Progenitor cell of endocrine pancreas (in vitro differentiated cells): ENCODE measurements at regions not wholly inside any gene's neighbourhood (a gene's known extent, or its start where the extent isn't known, plus 50 kb on each side); places are given as distances from the start of the nearest gene placed in this dataset.

ENCODE experiments used
- DNase-seq: peaks from one replicate; pipeline ENCODE4 v3.0.0; 2021; ENCODE audit warnings: low spot score; ENCODE audit not compliant: unreplicated experiment
- H3K27ac Mint-ChIP-seq: 2 replicates; pipeline ENCODE4 v1.8.0; 2021; ENCODE audit warnings: mild to moderate bottlenecking, moderate library complexity, mixed read lengths
- H3K27me3 Mint-ChIP-seq: 2 replicates; pipeline ENCODE4 v1.8.0; 2021; ENCODE audit warnings: mixed read lengths
- H3K36me3 Mint-ChIP-seq: 2 replicates; pipeline ENCODE4 v1.8.0; 2022; ENCODE audit warnings: mixed read lengths; ENCODE audit not compliant: insufficient read depth
- H3K4me1 Mint-ChIP-seq: 2 replicates; pipeline ENCODE4 v1.8.0; 2021; ENCODE audit warnings: low read depth, mixed read lengths
- H3K4me3 Mint-ChIP-seq: 2 replicates; pipeline ENCODE4 v1.8.0; 2021; ENCODE audit warnings: low read depth, mild to moderate bottlenecking, moderate library complexity, mixed read lengths
- H3K9me3 Mint-ChIP-seq: 2 replicates; pipeline ENCODE4 v1.8.0; 2021; ENCODE audit warnings: low read depth, mixed read lengths
- TF ChIP-seq, protein P1 (sequence below): fragments of 200-600 bp; sonication (generic); IDR thresholded peaks from one replicate; pipeline ENCODE4 v1.5.0; 2021; ENCODE audit warnings: antibody characterized with exemption, mild to moderate bottlenecking; ENCODE audit not compliant: unreplicated experiment

DNA sequence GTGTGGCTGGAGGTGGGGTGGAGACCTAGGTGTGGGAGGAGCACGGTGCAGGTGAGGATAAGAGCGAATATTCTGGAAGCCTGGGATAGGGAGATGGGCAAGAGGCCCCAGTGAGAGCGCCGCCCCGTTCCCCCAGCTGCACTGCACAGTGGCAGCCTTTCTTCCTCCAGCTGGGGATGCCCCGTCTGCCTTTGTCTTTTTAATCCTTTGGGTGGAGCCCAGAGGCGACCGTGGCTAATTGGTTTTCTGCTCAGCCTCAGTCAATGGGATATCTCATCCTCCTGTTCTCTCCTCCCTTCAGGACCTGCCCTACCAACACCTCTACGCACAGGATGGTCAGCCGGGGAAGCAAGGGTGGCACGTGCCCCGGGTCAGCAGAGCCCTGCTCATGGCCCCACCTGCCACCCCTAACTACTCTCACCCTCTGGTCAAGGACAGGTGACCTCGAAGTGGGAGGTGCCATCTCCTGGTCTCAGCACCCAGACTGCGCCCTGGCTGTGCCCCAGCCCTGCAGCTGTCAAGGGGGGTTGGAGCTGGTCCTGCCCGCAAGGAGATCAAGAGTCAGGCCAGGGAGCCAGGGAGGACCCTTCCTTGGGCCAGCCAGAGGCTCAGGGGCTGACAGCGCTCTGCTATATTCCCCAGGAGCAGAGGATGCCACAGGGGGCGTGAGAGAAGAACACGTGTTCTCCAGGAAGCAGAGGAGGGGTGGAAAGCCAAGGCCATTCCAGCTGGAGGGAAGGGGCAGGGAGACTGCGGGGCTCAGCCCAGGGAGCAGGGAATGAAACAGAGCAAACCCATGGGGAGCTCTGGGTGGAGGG lies 64.0 kb downstream of the ADRA2C start:
- Mint-ChIP-seq H3K27ac (no peak overlapping the region), H3K9me3 (no peaks in the 10 kb centered on the region), H3K4me1 (peaks cover 3% of the 10 kb centered on the region), H3K36me3 (no peaks in the 10 kb centered on the region), H3K27me3 (peaks cover 31% of the 10 kb centered on the region), H3K4me3 (no peak overlapping the region)
- TF ChIP-seq, protein P1, sequence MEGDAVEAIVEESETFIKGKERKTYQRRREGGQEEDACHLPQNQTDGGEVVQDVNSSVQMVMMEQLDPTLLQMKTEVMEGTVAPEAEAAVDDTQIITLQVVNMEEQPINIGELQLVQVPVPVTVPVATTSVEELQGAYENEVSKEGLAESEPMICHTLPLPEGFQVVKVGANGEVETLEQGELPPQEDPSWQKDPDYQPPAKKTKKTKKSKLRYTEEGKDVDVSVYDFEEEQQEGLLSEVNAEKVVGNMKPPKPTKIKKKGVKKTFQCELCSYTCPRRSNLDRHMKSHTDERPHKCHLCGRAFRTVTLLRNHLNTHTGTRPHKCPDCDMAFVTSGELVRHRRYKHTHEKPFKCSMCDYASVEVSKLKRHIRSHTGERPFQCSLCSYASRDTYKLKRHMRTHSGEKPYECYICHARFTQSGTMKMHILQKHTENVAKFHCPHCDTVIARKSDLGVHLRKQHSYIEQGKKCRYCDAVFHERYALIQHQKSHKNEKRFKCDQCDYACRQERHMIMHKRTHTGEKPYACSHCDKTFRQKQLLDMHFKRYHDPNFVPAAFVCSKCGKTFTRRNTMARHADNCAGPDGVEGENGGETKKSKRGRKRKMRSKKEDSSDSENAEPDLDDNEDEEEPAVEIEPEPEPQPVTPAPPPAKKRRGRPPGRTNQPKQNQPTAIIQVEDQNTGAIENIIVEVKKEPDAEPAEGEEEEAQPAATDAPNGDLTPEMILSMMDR = no peak
- no peak for DNase-seq

DNA sequence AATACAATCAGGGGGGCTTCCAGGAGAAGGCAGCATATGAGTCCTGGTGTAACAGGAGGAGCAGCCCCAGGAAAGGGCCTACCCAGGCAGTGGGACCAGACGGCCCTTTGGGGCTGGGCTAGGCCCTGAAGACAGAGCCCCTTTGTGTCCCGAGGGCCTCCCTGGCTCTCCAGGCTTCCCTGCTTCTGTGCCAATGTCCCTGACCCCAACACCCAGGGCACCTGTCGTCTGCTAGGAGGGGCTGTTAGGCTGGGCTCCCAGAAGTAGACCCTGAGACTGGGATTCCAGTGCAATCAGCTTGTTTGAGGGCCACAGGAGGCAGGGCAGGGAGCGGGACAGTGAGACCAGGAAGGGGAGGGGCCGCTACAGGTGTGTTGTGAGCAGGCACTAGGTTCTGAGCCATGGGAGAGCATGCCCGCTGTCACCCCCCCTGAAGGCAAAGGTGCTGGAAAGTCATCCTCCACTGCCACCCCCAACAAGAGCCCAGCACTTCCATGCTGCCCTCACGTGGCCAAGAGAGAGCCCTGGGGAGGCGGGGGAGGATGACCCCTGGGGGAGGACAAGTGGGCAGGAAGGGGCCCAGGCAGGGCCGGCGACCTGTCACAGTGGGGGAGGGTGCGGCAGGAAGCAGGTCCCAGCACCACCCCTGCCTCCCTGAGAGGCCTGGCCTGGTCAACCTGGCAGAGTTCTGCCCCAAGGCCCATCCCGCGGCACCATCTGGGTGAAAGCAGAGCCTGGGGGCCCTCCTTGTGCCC lies 64.8 kb downstream of the ADRA2C start:
- no peak for DNase-seq
- H3K36me3 Mint-ChIP-seq = no peaks in the 10 kb centered on the region
- no peaks in the 10 kb centered on the region for H3K9me3 Mint-ChIP-seq
- peaks cover 3% of the 10 kb centered on the region for H3K4me1 Mint-ChIP-seq
- peaks cover 37% of the 10 kb centered on the region for H3K27me3 Mint-ChIP-seq
- H3K4me3 Mint-ChIP-seq = no peak overlapping the region
- TF ChIP-seq, protein P1 = no peak
- H3K27ac Mint-ChIP-seq = no peak overlapping the region

- no peak for DNase-seq
- Mint-ChIP-seq H3K4me3 (no peak overlapping the region), H3K27ac (no peak overlapping the region), H3K36me3 (no peaks in the 10 kb centered on the region), H3K9me3 (no peaks in the 10 kb centered on the region), H3K27me3 (peaks cover 38% of the 10 kb centered on the region), H3K4me1 (peaks cover 3% of the 10 kb centered on the region)
- TF ChIP-seq, protein P1 = no peak
Observed at GRCh38 chr4:3831529-3832150, 65.5 kb downstream of the ADRA2C start.

GRCh38 chr4:3832536-3833220 lies 66.5 kb downstream of the ADRA2C start:
- H3K27ac Mint-ChIP-seq = no peak overlapping the region
- peaks cover 3% of the 10 kb centered on the region for H3K4me1 Mint-ChIP-seq
- H3K4me3 Mint-ChIP-seq = no peak overlapping the region
- TF ChIP-seq, protein P1 = no peak
- peaks cover 45% of the 10 kb centered on the region for H3K27me3 Mint-ChIP-seq
- H3K36me3 Mint-ChIP-seq = no peaks in the 10 kb centered on the region
- H3K9me3 Mint-ChIP-seq = no peaks in the 10 kb centered on the region
- DNase-seq = no peak
